ENCODE measurements at regions not wholly inside any gene's neighbourhood (a gene's known extent, or its start where the extent isn't known, plus 50 kb on each side); places are given as distances from the start of the nearest gene placed in this dataset.
"Not testable (repeated sequence)": the region's sequence is repeated elsewhere in the genome, so short reads cannot be mapped to it uniquely, and the experiment has no call there.

DNA sequence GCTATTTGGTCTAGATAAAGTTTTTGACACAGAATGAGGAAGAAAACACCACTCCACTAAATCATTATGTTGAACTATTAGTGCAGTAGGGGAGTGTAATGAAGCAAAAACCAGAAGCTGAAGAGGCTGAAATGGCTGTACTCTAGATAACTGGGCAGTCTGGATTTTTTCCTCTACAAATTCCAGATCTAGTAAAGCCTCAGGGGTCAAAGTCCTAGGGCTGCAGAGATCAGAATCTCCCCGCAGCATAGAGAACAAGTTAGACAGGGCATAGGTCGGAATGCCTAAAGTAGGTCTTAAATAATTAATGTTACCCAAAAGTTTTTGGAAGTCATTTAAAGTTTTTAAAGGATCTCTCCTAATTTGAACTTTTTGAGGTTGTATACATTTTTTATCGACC lies 180.9 kb downstream of the OTOP1 start:
- not testable (repeated sequence) for ATAC-seq (replicated peaks)
- H3K27me3 Mint-ChIP-seq: peaks cover 25% of the 10 kb centered on the region

DNA sequence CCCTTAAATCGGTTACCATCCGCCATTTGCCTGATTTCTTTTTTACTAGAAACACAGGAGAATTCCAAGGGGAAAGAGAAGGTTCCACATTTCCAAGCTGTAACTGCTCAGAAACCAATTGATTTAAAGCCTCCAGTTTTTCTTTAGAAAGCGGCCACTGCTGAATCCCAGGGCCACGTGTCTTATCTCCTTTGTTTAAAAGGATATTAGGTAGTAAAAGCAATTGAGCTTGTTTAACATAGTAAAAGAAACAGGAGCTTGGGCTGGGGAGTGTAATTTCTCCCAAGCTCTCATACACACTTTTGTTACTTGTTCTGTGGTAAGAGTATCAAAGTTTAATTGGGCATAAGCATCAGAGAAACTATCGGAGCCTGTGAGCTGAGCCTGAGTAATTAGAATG lies 180.0 kb downstream of the OTOP1 start:
- peaks cover 25% of the 10 kb centered on the region for H3K27me3 Mint-ChIP-seq
- H3K4me1 Mint-ChIP-seq; H3K27ac Mint-ChIP-seq; H3K4me3 Mint-ChIP-seq; H3K9me3 Mint-ChIP-seq; H3K36me3 Mint-ChIP-seq (ENCODE audit: low read depth); ATAC-seq (replicated peaks): not testable (repeated sequence)

More for the DNA sequence above, 180.9 kb downstream of the OTOP1 start:
- not testable (repeated sequence) for H3K9me3 Mint-ChIP-seq; H3K36me3 Mint-ChIP-seq (ENCODE audit: low read depth); H3K27ac Mint-ChIP-seq; H3K4me3 Mint-ChIP-seq; H3K4me1 Mint-ChIP-seq

GRCh38 chr4:4047202-4047601 lies 179.5 kb downstream of the OTOP1 start:
- H3K9me3 Mint-ChIP-seq; H3K4me3 Mint-ChIP-seq; H3K36me3 Mint-ChIP-seq (ENCODE audit: low read depth); ATAC-seq (replicated peaks); H3K27ac Mint-ChIP-seq; H3K4me1 Mint-ChIP-seq: not testable (repeated sequence)
- H3K27me3 Mint-ChIP-seq: peaks cover 25% of the 10 kb centered on the region

DNA sequence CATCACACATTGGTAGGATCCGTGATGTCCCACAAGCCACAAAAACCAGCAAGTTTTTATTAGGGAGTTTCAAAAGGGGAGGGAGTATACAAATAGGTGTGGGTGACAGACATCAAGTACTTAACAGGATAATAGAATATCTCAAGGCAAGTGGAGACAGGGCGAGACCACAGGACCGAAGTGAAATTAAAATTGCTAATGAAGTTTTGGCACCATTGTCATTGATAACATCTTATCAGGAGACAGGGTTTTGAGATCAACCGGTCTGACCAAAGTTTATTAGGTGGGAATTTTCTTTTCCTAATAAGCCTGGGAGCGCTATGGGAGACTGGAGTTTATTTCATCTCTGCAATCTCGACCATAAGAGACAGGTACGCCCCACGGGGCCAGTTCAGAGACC lies 178.5 kb downstream of the OTOP1 start:
- H3K27ac Mint-ChIP-seq; H3K9me3 Mint-ChIP-seq; H3K4me1 Mint-ChIP-seq; ATAC-seq (replicated peaks); H3K4me3 Mint-ChIP-seq; H3K36me3 Mint-ChIP-seq (ENCODE audit: low read depth): not testable (repeated sequence)
- H3K27me3 Mint-ChIP-seq: peaks cover 25% of the 10 kb centered on the region

DNA sequence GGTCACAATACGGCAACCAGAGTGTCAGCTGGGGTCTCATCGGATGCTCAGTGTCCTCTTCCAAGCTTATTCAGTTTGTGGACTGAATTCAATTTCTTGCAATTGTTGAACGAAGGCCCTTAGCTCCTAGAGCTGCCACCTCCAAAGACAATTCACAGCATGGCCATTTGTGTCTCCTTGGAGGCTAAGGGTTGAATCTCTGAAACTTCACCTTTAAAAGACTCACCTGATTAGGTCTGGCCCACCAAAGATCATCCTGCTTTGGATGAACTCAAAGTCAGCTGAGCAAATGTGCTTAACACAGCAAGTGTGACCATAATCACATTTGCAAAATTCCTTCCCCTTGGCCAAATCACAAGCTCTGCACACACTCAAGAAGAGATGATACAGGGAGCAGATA lies 175.9 kb downstream of the OTOP1 start:
- not testable (repeated sequence) for H3K4me3 Mint-ChIP-seq; ATAC-seq (replicated peaks); H3K4me1 Mint-ChIP-seq; H3K27ac Mint-ChIP-seq; H3K9me3 Mint-ChIP-seq; H3K36me3 Mint-ChIP-seq (ENCODE audit: low read depth)
- peaks cover 17% of the 10 kb centered on the region for H3K27me3 Mint-ChIP-seq

- H3K4me1 Mint-ChIP-seq; ATAC-seq (replicated peaks); H3K9me3 Mint-ChIP-seq; H3K4me3 Mint-ChIP-seq; H3K27me3 Mint-ChIP-seq; H3K36me3 Mint-ChIP-seq (ENCODE audit: low read depth); H3K27ac Mint-ChIP-seq: not testable (repeated sequence)
These were observed 173.8 kb downstream of the OTOP1 start for GRCh38 chr4:4052933-4053332.

- H3K27ac Mint-ChIP-seq; H3K9me3 Mint-ChIP-seq; H3K4me1 Mint-ChIP-seq; H3K36me3 Mint-ChIP-seq (ENCODE audit: low read depth); H3K4me3 Mint-ChIP-seq; ATAC-seq (replicated peaks); H3K27me3 Mint-ChIP-seq: not testable (repeated sequence)
These were observed 169.5 kb downstream of the OTOP1 start for GRCh38 chr4:4057226-4057625.

GRCh38 chr4:4084171-4084570 lies 142.6 kb downstream of the OTOP1 start:
- not testable (repeated sequence) for H3K36me3 Mint-ChIP-seq (ENCODE audit: low read depth); ATAC-seq (replicated peaks); H3K9me3 Mint-ChIP-seq

GRCh38 chr4:4089716-4090419 lies 136.9 kb downstream of the OTOP1 start:
- H3K4me1 Mint-ChIP-seq; H3K4me3 Mint-ChIP-seq; H3K27ac Mint-ChIP-seq; ATAC-seq (replicated peaks); H3K36me3 Mint-ChIP-seq (ENCODE audit: low read depth); H3K9me3 Mint-ChIP-seq: not testable (repeated sequence)
- peaks cover 13% of the 10 kb centered on the region for H3K27me3 Mint-ChIP-seq

More at GRCh38 chr4:4084171-4084570, 142.6 kb downstream of the OTOP1 start:
- H3K4me1 Mint-ChIP-seq, H3K27ac Mint-ChIP-seq, H3K4me3 Mint-ChIP-seq: not testable (repeated sequence)
- peaks cover 26% of the 10 kb centered on the region for H3K27me3 Mint-ChIP-seq

GRCh38 chr4:4090720-4091119 lies 136.0 kb downstream of the OTOP1 start:
- H3K27me3 Mint-ChIP-seq; ATAC-seq (replicated peaks); H3K27ac Mint-ChIP-seq; H3K36me3 Mint-ChIP-seq (ENCODE audit: low read depth); H3K9me3 Mint-ChIP-seq; H3K4me3 Mint-ChIP-seq; H3K4me1 Mint-ChIP-seq: not testable (repeated sequence)

DNA sequence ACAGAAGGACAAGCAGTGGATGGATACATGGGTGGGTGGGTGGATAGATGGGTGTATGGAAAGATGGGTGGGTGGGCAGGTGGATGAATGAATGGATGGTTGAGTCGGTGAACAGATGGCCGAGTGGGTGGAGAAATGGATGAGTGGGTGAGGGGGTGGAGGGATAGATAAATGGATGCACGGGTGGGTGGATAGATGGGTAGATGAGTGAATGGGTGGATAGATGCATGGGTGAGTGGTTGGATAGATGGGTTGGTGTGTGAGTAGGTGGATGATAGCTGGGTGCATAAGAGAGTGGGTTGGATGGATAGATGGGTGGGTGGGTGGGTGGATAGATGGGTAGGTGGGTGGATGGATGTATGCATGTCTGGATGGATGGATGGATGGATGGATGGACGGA lies 134.6 kb downstream of the OTOP1 start:
- H3K36me3 Mint-ChIP-seq (ENCODE audit: low read depth); H3K9me3 Mint-ChIP-seq; ATAC-seq (replicated peaks); H3K27ac Mint-ChIP-seq; H3K27me3 Mint-ChIP-seq; H3K4me3 Mint-ChIP-seq; H3K4me1 Mint-ChIP-seq: not testable (repeated sequence)

DNA sequence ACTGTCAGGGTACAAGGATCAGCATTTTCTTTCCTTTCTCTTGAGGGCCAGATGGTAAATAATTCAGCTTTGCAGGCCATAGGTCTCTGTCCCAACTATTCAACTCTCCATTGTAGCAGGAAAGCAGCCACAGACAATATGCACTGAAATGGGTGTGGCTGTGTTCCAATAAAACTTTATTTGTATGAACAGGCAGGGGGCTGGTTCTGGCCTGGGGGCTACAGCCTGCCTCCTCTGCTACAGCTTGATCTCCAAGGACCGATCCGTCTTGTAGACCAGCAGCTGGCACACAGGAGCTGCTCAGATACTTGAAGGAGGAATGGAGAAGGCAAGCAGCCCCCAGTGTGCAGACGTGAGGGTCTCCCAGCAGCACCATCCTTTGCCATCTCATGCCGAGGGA lies 127.1 kb downstream of the OTOP1 start:
- not testable (repeated sequence) for H3K4me3 Mint-ChIP-seq; H3K4me1 Mint-ChIP-seq; H3K9me3 Mint-ChIP-seq; H3K36me3 Mint-ChIP-seq (ENCODE audit: low read depth); ATAC-seq (replicated peaks); H3K27me3 Mint-ChIP-seq; H3K27ac Mint-ChIP-seq

- H3K27me3 Mint-ChIP-seq: peaks cover 23% of the 10 kb centered on the region
- H3K4me3 Mint-ChIP-seq: peak overlapping the region; percentile 64
- not testable (repeated sequence) for H3K4me1 Mint-ChIP-seq; H3K9me3 Mint-ChIP-seq; H3K36me3 Mint-ChIP-seq (ENCODE audit: low read depth); ATAC-seq (replicated peaks); H3K27ac Mint-ChIP-seq
These were observed 119.8 kb downstream of the OTOP1 start for GRCh38 chr4:4106923-4107322.

- Mint-ChIP-seq H3K4me3 (peak overlapping the region; percentile 64), H3K27me3 (peaks cover 20% of the 10 kb centered on the region)
- ATAC-seq (replicated peaks): peak; percentile 70
- not testable (repeated sequence) for H3K36me3 Mint-ChIP-seq (ENCODE audit: low read depth); H3K9me3 Mint-ChIP-seq; H3K27ac Mint-ChIP-seq; H3K4me1 Mint-ChIP-seq
These were observed 119.2 kb downstream of the OTOP1 start for GRCh38 chr4:4107411-4108107.

DNA sequence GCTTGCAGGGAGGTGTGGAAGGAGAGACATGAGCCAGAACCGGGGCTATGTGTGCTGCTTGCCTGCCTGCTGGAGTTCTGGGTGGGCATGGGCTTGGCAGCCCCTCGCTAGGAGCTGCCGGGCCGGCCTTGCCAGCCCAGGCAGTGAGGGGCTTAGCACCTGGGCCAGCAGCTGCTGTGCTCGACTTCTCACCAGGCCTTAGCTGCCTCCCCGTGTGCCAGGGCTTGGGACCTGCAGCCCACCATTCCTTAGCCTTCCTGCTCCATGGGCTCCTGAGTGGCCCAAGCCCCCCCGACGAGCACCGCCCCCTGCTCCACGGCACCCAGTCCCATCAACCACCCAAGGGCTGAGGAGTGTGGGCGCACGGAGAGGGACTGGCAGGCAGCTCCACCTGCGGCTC lies 111.3 kb downstream of the OTOP1 start:
- not testable (repeated sequence) for H3K4me1 Mint-ChIP-seq, H3K4me3 Mint-ChIP-seq

More for the DNA sequence above, 111.3 kb downstream of the OTOP1 start:
- not testable (repeated sequence) for H3K9me3 Mint-ChIP-seq; H3K27me3 Mint-ChIP-seq; ATAC-seq (replicated peaks); H3K36me3 Mint-ChIP-seq (ENCODE audit: low read depth); H3K27ac Mint-ChIP-seq

All from activated T-helper 17 cell treated with anti-CD3 and anti-CD28 coated beads, Interleukin-2, amount 50 U/mL, for 72 hours (primary cell).